H9 (cell line): ENCODE measurements at regions not wholly inside any gene's neighbourhood (a gene's known extent, or its start where the extent isn't known, plus 50 kb on each side); places are given as distances from the start of the nearest gene placed in this dataset.

Experiments
- DNase-seq: peaks from one replicate; pipeline ENCODE4 v3.0.0-alpha.2; 2017
- H2AFZ ChIP-seq: one replicate; pipeline ENCODE4 v1.6.1; 2013; ENCODE audit warnings: mild to moderate bottlenecking, low read length, control low read depth, moderate library complexity
- H2AK5ac ChIP-seq: 2 replicates; pipeline ENCODE4 v1.6.1; 2013; ENCODE audit warnings: low read length, control low read depth, mixed read lengths; ENCODE audit not compliant: insufficient read length
- H2BK120ac ChIP-seq: one replicate; pipeline ENCODE4 v1.6.1; 2013; ENCODE audit warnings: low read depth, mild to moderate bottlenecking, low read length, control low read depth, inconsistent platforms; ENCODE audit not compliant: poor library complexity, severe bottlenecking
- H2BK12ac ChIP-seq: 2 replicates; pipeline ENCODE4 v1.6.1; 2013; ENCODE audit warnings: low read length, control low read depth, mixed read lengths, low read depth; ENCODE audit not compliant: insufficient read length
- H2BK15ac ChIP-seq: 2 replicates; pipeline ENCODE4 v1.6.1; 2013; ENCODE audit warnings: low read depth, low read length, control low read depth
- H2BK20ac ChIP-seq: one replicate; pipeline ENCODE4 v1.6.1; 2013; ENCODE audit warnings: low read depth, mild to moderate bottlenecking, low read length, control low read depth, inconsistent platforms; ENCODE audit not compliant: poor library complexity, severe bottlenecking
- H2BK5ac ChIP-seq: 2 replicates; pipeline ENCODE4 v1.6.1; 2013; ENCODE audit warnings: low read length, control low read depth, mixed read lengths; ENCODE audit not compliant: insufficient read length
- H3K14ac ChIP-seq: 2 replicates; pipeline ENCODE4 v1.6.1; 2013; ENCODE audit warnings: low read length, control low read depth; ENCODE audit not compliant: insufficient read depth
- H3K18ac ChIP-seq: 2 replicates; pipeline ENCODE4 v1.6.1; 2013; ENCODE audit warnings: low read depth, mild to moderate bottlenecking, mixed read lengths, low read length, control low read depth; ENCODE audit not compliant: insufficient read length
- H3K23ac ChIP-seq: 2 replicates; pipeline ENCODE4 v1.6.1; 2013; ENCODE audit warnings: low read length, control low read depth, mixed read lengths, low read depth; ENCODE audit not compliant: insufficient read length
- H3K23me2 ChIP-seq: 2 replicates; pipeline ENCODE4 v1.6.1; 2013; ENCODE audit warnings: low read depth, mild to moderate bottlenecking, mixed read lengths, low read length, control low read depth; ENCODE audit not compliant: insufficient read length, poor library complexity, severe bottlenecking
- H3K27ac ChIP-seq: 2 replicates; pipeline ENCODE4 v1.5.1; 2013; ENCODE audit warnings: low read length, control low read depth, mixed read lengths, low read depth; ENCODE audit not compliant: insufficient read length
- H3K27me3 ChIP-seq: 2 replicates; pipeline ENCODE4 v1.6.1; 2013; ENCODE audit warnings: low read length, control low read depth, inconsistent platforms; ENCODE audit not compliant: insufficient read depth
- H3K4ac ChIP-seq: 2 replicates; pipeline ENCODE4 v1.6.1; 2013; ENCODE audit warnings: low read depth, mild to moderate bottlenecking, control low read depth, inconsistent platforms, low read length, moderate library complexity
- H3K4me1 ChIP-seq: 2 replicates; pipeline ENCODE4 v1.6.1; 2013; ENCODE audit warnings: low read length, control low read depth, inconsistent platforms; ENCODE audit not compliant: insufficient read depth
- H3K4me2 ChIP-seq: 2 replicates; pipeline ENCODE4 v1.6.1; 2013; ENCODE audit warnings: low read length, control low read depth, mixed read lengths; ENCODE audit not compliant: insufficient read length, insufficient read depth
- H3K56ac ChIP-seq: 2 replicates; pipeline ENCODE4 v1.6.1; 2013; ENCODE audit warnings: low read depth, mild to moderate bottlenecking, mixed read lengths, low read length, control low read depth; ENCODE audit not compliant: insufficient read length
- H3K79me1 ChIP-seq: 2 replicates; pipeline ENCODE4 v1.6.1; 2013; ENCODE audit warnings: low read depth, mild to moderate bottlenecking, moderate library complexity, low read length, control low read depth, inconsistent platforms; ENCODE audit not compliant: insufficient read depth, poor library complexity, severe bottlenecking
- H3K79me2 ChIP-seq: 2 replicates; pipeline ENCODE4 v1.6.1; 2013; ENCODE audit warnings: low read length, control low read depth, inconsistent platforms; ENCODE audit not compliant: insufficient read depth
- H3K9ac ChIP-seq: 2 replicates; pipeline ENCODE4 v1.6.1; 2013; ENCODE audit warnings: low read length, control low read depth, mixed read lengths; ENCODE audit not compliant: insufficient read length; ENCODE audit errors: extremely low read depth
- H3K9me3 ChIP-seq: one replicate; pipeline ENCODE4 v1.6.1; 2013; ENCODE audit warnings: low read depth, low read length, inconsistent platforms; ENCODE audit not compliant: control insufficient read depth
- H3T11ph ChIP-seq: one replicate; pipeline ENCODE4 v1.6.1; 2013; ENCODE audit warnings: mild to moderate bottlenecking, low read length, control low read depth, inconsistent platforms
- H4K20me1 ChIP-seq: one replicate; pipeline ENCODE4 v1.6.1; 2013; ENCODE audit not compliant: control insufficient read depth, insufficient read length, insufficient read depth
- H4K5ac ChIP-seq: 2 replicates; pipeline ENCODE4 v1.6.1; 2013; ENCODE audit warnings: low read depth, mild to moderate bottlenecking, mixed read lengths, low read length, control low read depth; ENCODE audit not compliant: insufficient read length
- H4K8ac ChIP-seq: replicated peaks from 2 replicates; pipeline ENCODE4 v1.6.1; 2013; ENCODE audit warnings: low read length, control low read depth, mixed read lengths, low read depth; ENCODE audit not compliant: insufficient read length
- H4K91ac ChIP-seq: 2 replicates; pipeline ENCODE4 v1.6.1; 2013; ENCODE audit warnings: low read depth, mild to moderate bottlenecking, moderate library complexity, mixed read lengths, low read length, control low read depth; ENCODE audit not compliant: insufficient read length
- H3K27ac Mint-ChIP-seq, 3 experiments: 2 replicates in 2 of 3; 3 replicates in 1 of 3; pipeline ENCODE4 v1.8.0; 2020 to 2021; ENCODE audit warnings: mixed read lengths in 3 of 3, mild to moderate bottlenecking in 1 of 3, moderate library complexity in 1 of 3
- H3K27me3 Mint-ChIP-seq: 2 replicates; pipeline ENCODE4 v1.8.0; 2021; ENCODE audit warnings: low read depth, mild to moderate bottlenecking, moderate library complexity, mixed read lengths
- H3K36me3 Mint-ChIP-seq, 3 experiments: 2 replicates in 2 of 3; 3 replicates in 1 of 3; pipeline ENCODE4 v1.8.0; 2020 to 2021; ENCODE audit warnings: low read depth in 3 of 3, mixed read lengths in 3 of 3; ENCODE audit not compliant: insufficient read depth in 1 of 3
- H3K4me1 Mint-ChIP-seq, 2 experiments: 2 replicates each; pipeline ENCODE4 v1.8.0; 2020; ENCODE audit warnings: mixed read lengths in 2 of 2
- H3K4me3 Mint-ChIP-seq, 2 experiments: 2 replicates in 1 of 2; 3 replicates in 1 of 2; pipeline ENCODE4 v1.8.0; 2020 to 2021; ENCODE audit warnings: mild to moderate bottlenecking in 2 of 2, mixed read lengths in 2 of 2, moderate library complexity in 1 of 2
- H3K9me3 Mint-ChIP-seq, 2 experiments: 2 replicates in 1 of 2; 3 replicates in 1 of 2; pipeline ENCODE4 v1.8.0; 2020; ENCODE audit warnings: mild to moderate bottlenecking in 2 of 2, mixed read lengths in 2 of 2, moderate library complexity in 1 of 2
- WGBS: extraction: QIAGEN DNeasy Blood & Tissue Kit; methylation state at CpG from one replicate; pipeline ENCODE4 v1.1.7; 2013; ENCODE audit warnings: missing lambda C conversion rate, low lambda C conversion rate, mixed read lengths; ENCODE audit not compliant: insufficient read length; ENCODE audit errors: extremely low coverage; 5-methylcytosine and 5-hydroxymethylcytosine counted together
- TF ChIP-seq, protein P1 (sequence below): fragments of 200-600 bp; sonication (generic); conservative IDR thresholded peaks from 3 replicates; pipeline ENCODE4 v1.8.0; 2021; ENCODE audit warnings: antibody characterized with exemption, mild to moderate bottlenecking

DNA sequence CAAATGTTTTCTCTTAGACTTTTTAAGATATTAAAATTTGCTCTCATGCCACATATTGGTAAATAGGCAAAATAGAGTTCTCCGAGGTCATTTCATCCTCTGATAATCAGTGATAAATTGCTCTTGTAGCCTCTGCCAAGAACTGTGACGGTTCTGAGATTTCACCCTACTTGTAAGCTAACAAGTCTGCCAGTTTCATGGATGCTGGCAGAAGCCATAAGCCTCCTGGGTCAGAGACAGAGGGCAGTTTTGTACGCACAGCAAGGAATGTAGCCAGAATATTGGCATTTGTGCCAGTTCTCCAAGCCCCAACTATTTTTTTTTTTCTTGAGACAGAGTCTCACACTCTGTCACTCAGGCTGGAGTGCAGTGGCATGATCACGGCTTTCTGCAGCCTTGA is 945.0 kb upstream of the WWC1 start:
- Histone ChIP-seq H3T11ph (no peak overlapping the region), H3K27ac (no peak overlapping the region), H3K27me3 (no peaks in the 10 kb centered on the region), H3K23ac (no peak overlapping the region), H3K4me2 (no peak overlapping the region), H4K5ac (no peak overlapping the region), H3K9ac (no peak overlapping the region), H3K14ac (no peak overlapping the region), H3K9me3 (no peaks in the 10 kb centered on the region), H4K8ac (no peak overlapping the region), H3K79me2 (no peaks in the 10 kb centered on the region), H2AK5ac (no peak overlapping the region), H2BK5ac (no peak overlapping the region), H2AFZ (no peak overlapping the region), H2BK120ac (no peak overlapping the region), H3K18ac (no peak overlapping the region), H2BK20ac (no peak overlapping the region), H3K79me1 (no peaks in the 10 kb centered on the region), H4K91ac (no peak overlapping the region), H3K56ac (no peak overlapping the region), H4K20me1 (no peaks in the 10 kb centered on the region), H3K4me1 (no peaks in the 10 kb centered on the region), H2BK12ac (no peak overlapping the region), H3K4ac (no peak overlapping the region), H3K23me2 (no peaks in the 10 kb centered on the region), H2BK15ac (no peak overlapping the region)
- Mint-ChIP-seq H3K36me3 (no peaks in the 10 kb centered on the region), H3K27me3 (no peaks in the 10 kb centered on the region), H3K4me3 (no peak overlapping the region), H3K9me3 (no peaks in the 10 kb centered on the region), H3K4me1 (0 out of 4 replicates have a peak, but pooled peaks cover 0 to 2% of the 10 kb centered on the region in 2 experiments), H3K27ac (peak overlapping the region in 1 of 3 experiments; percentile 53; a peak in 1 of 7 replicates)
- TF ChIP-seq, protein P1, sequence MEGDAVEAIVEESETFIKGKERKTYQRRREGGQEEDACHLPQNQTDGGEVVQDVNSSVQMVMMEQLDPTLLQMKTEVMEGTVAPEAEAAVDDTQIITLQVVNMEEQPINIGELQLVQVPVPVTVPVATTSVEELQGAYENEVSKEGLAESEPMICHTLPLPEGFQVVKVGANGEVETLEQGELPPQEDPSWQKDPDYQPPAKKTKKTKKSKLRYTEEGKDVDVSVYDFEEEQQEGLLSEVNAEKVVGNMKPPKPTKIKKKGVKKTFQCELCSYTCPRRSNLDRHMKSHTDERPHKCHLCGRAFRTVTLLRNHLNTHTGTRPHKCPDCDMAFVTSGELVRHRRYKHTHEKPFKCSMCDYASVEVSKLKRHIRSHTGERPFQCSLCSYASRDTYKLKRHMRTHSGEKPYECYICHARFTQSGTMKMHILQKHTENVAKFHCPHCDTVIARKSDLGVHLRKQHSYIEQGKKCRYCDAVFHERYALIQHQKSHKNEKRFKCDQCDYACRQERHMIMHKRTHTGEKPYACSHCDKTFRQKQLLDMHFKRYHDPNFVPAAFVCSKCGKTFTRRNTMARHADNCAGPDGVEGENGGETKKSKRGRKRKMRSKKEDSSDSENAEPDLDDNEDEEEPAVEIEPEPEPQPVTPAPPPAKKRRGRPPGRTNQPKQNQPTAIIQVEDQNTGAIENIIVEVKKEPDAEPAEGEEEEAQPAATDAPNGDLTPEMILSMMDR, result no peak
- no CpG with 5 or more reads among the region's 4 CpGs for WGBS
- DNase-seq, result no peak
